ENCODE measurements at regions not wholly inside any gene's neighbourhood (a gene's known extent, or its start where the extent isn't known, plus 50 kb on each side); places are given as distances from the start of the nearest gene placed in this dataset.

- Mint-ChIP-seq H3K4me1 (no peaks in the 10 kb centered on the region), H3K27ac (no peak overlapping the region), H3K9me3 (peaks cover 4% of the 10 kb centered on the region), H3K4me3 (no peak overlapping the region), H3K36me3 (no peaks in the 10 kb centered on the region), H3K27me3 (ENCODE audit: insufficient read depth, low read depth) (no peaks in the 10 kb centered on the region)
- TF ChIP-seq EZH2 (IDR thresholded peaks at IDR 0.05), result no peak
- TF ChIP-seq EZH2phosphoT487 (IDR thresholded peaks at IDR 0.05), result no peak
- TF ChIP-seq CTCF (IDR thresholded peaks at IDR 0.05), result no peak
- Histone ChIP-seq H2AFZ (replicated peaks) (no peak overlapping the region), H3K9me3 (ENCODE audit: low read depth) (no peaks in the 10 kb centered on the region), H3K79me2 (ENCODE audit: low read depth) (no peaks in the 10 kb centered on the region), H3K27ac (no peak overlapping the region), H3K4me3 (no peak overlapping the region), H3F3A (ENCODE audit: low read depth) (no peaks in the 10 kb centered on the region), H3K27me3 (no peaks in the 10 kb centered on the region), H3K4me2 (no peak overlapping the region), H3K9ac (no peak overlapping the region), H3K4me1 (no peaks in the 10 kb centered on the region), H4K20me1 (ENCODE audit: low read depth) (no peaks in the 10 kb centered on the region), H3K36me3 (no peaks in the 10 kb centered on the region)
- no peak for DNase-seq (ENCODE audit: low spot score)
Observed at GRCh38 chr11:98545544-98546175, 475.1 kb upstream of the CNTN5 start.

- no peak overlapping the region for H2AFZ ChIP-seq (replicated peaks)
- Mint-ChIP-seq H3K27ac (no peak overlapping the region), H3K4me3 (no peak overlapping the region), H3K4me1 (no peaks in the 10 kb centered on the region), H3K27me3 (ENCODE audit: insufficient read depth, low read depth) (peaks cover 2% of the 10 kb centered on the region), H3K9me3 (peaks cover 4% of the 10 kb centered on the region), H3K36me3 (no peaks in the 10 kb centered on the region)
- no peak for TF ChIP-seq EZH2phosphoT487 (IDR thresholded peaks at IDR 0.05)
- TF ChIP-seq CTCF (IDR thresholded peaks at IDR 0.05), result no peak
- no peak for TF ChIP-seq EZH2 (IDR thresholded peaks at IDR 0.05)
- no peaks in the 10 kb centered on the region for H3K27me3 ChIP-seq
- DNase-seq (ENCODE audit: low spot score), result no peak
- no peaks in the 10 kb centered on the region for H4K20me1 ChIP-seq (ENCODE audit: low read depth)
- no peaks in the 10 kb centered on the region for H3K79me2 ChIP-seq (ENCODE audit: low read depth)
- H3K27ac ChIP-seq, result no peak overlapping the region
- no peaks in the 10 kb centered on the region for H3K4me1 ChIP-seq
- H3K9ac ChIP-seq, result no peak overlapping the region
- H3K4me2 ChIP-seq, result no peak overlapping the region
- H3K9me3 ChIP-seq (ENCODE audit: low read depth), result no peaks in the 10 kb centered on the region
- H3K36me3 ChIP-seq, result no peaks in the 10 kb centered on the region
- H3K4me3 ChIP-seq, result no peak overlapping the region
- no peaks in the 10 kb centered on the region for H3F3A ChIP-seq (ENCODE audit: low read depth)
Observed at GRCh38 chr11:98549571-98549970, 471.2 kb upstream of the CNTN5 start.

DNA sequence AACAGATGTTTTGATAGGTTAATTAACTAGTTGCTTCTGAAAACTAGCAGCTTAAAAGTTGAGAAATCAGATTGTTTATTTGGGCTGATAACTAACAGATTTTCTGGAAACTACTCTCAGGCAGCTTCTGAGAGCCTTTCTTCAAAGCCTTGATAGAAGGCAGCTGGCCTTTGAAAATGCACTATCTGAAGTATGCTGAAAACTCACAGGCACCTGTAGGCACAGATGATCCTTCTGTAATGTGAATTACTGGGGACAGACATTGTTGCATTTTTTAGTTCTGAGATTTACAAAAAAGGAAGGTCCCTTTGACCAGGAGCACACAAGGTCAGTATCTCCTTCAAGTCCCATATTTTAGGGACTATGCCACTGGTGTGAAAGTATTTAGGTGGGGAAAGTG, 460.8 kb upstream of the CNTN5 start:
- no peaks in the 10 kb centered on the region for H3K36me3 ChIP-seq
- Mint-ChIP-seq H3K27ac (no peak overlapping the region), H3K36me3 (no peaks in the 10 kb centered on the region), H3K9me3 (no peaks in the 10 kb centered on the region), H3K4me3 (no peak overlapping the region), H3K4me1 (peaks cover 17% of the 10 kb centered on the region), H3K27me3 (ENCODE audit: insufficient read depth, low read depth) (no peaks in the 10 kb centered on the region)
- no peaks in the 10 kb centered on the region for H3K9me3 ChIP-seq (ENCODE audit: low read depth)
- H2AFZ ChIP-seq (replicated peaks), result no peak overlapping the region
- H3K9ac ChIP-seq, result no peak overlapping the region
- no peak for DNase-seq (ENCODE audit: low spot score)
- H3K4me3 ChIP-seq, result no peak overlapping the region
- H3K79me2 ChIP-seq (ENCODE audit: low read depth), result no peaks in the 10 kb centered on the region
- no peak overlapping the region for H3K4me2 ChIP-seq
- TF ChIP-seq EZH2 (IDR thresholded peaks at IDR 0.05), result no peak
- no peak for TF ChIP-seq CTCF (IDR thresholded peaks at IDR 0.05)
- no peak for TF ChIP-seq EZH2phosphoT487 (IDR thresholded peaks at IDR 0.05)
- no peaks in the 10 kb centered on the region for H3K27me3 ChIP-seq
- H3K4me1 ChIP-seq, result no peaks in the 10 kb centered on the region
- H4K20me1 ChIP-seq (ENCODE audit: low read depth), result no peaks in the 10 kb centered on the region
- no peaks in the 10 kb centered on the region for H3F3A ChIP-seq (ENCODE audit: low read depth)
- H3K27ac ChIP-seq, result no peak overlapping the region
